Body of pancreas (tissue), 4 donors: ENCODE measurements at regions not wholly inside any gene's neighbourhood (a gene's known extent, or its start where the extent isn't known, plus 50 kb on each side); places are given as distances from the start of the nearest gene placed in this dataset.
"Not testable (repeated sequence)": the region's sequence is repeated elsewhere in the genome, so short reads cannot be mapped to it uniquely, and the experiment has no call there.

Experiments
- ATAC-seq: fragments of 150-250 bp; one replicate; pipeline ENCODE4 v1.9.1; 2016
- DNase-seq, 4 donors: peaks; one replicate each; pipeline ENCODE4 v3.0.0-alpha.2; 2019
- H3K27ac ChIP-seq, 4 donors: fragments of 200-600 bp; sonication (generic); 1 replicate in 3 of 4; 2 replicates in 1 of 4; pipeline versions ENCODE4 v1.5.1 to v1.6.1; 2016 to 2019; ENCODE audit warnings: mild to moderate bottlenecking in 1 of 4, mixed read lengths in 1 of 4, moderate library complexity in 1 of 4
- H3K27me3 ChIP-seq, 2 donors: fragments of 200-600 bp; sonication (generic); one replicate each; pipeline ENCODE4 v1.6.0; 2016; ENCODE audit warnings: mild to moderate bottlenecking in 1 of 2
- H3K36me3 ChIP-seq, 2 donors: fragments of 200-600 bp; sonication (generic); replicated peaks in 1 of 2; 2 replicates each; pipeline ENCODE4 v1.5.1; 2016; ENCODE audit warnings: low read depth in 2 of 2; ENCODE audit not compliant: insufficient read depth in 1 of 2
- H3K4me1 ChIP-seq: fragments of 200-600 bp; sonication (generic); one replicate; pipeline ENCODE4 v1.6.0; 2016
- H3K4me3 ChIP-seq, 2 donors: fragments of 200-600 bp; sonication (generic); 1 replicate in 1 of 2; 2 replicates in 1 of 2; pipeline ENCODE4 v1.5.1; 2016 to 2019
- H3K9me3 ChIP-seq, 3 donors: fragments of 200-600 bp; sonication (generic); 1 replicate in 2 of 3; 2 replicates in 1 of 3; pipeline ENCODE4 v1.5.1; 2016
- CTCF ChIP-seq, 7 experiments: fragments of 450-650 bp in 4 of 7; fragments of 200-600 bp in 3 of 7; sonication (generic) in 3 of 7; IDR thresholded peaks; one replicate each; pipeline ENCODE4 v1.5.1; 2016 to 2019; ENCODE audit warnings: antibody characterized with exemption in 7 of 7
- POLR2A ChIP-seq, 3 donors: fragments of 450-650 bp; IDR thresholded peaks; one replicate each; pipeline ENCODE4 v1.6.1; 2016; ENCODE audit warnings: antibody characterized with exemption in 3 of 3, mild to moderate bottlenecking in 2 of 3
- WGBS, 2 donors: methylation state at CpG; one replicate each; pipeline ENCODE4 v1.1.5; 2017; 5-methylcytosine and 5-hydroxymethylcytosine counted together
- intact Hi-C: fragments of 100-400 bp; cut with DNase I; formaldehyde crosslinking; loops from one replicate; pipeline ENCODE4 v1.15.1; 2023

DNA sequence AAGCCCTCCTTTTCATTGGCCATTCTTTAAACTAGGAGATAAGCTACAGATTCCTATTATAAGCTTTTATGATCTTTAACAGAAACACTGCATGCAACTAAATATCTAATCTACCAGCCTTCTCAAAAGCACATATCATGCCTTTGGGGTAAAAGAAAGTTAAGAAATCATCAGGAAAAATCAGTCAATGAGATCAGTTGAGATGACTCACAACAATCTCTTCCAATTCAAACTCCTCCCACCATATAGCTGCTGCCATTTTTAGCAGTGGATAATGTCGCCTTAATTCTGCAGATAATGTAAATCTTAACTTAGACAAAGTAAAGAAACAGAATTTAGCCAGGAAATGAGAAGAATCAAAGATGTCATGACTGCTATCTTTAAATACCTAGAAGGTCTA is 135.2 kb upstream of the BCL6 start:
- Histone ChIP-seq H3K36me3 (no peaks in the 10 kb centered on the region), H3K4me3 (no peak overlapping the region), H3K4me1 (no peaks in the 10 kb centered on the region), H3K27me3 (no peaks in the 10 kb centered on the region), H3K9me3 (no peaks in the 10 kb centered on the region), H3K27ac (no peak overlapping the region)
- ATAC-seq (no peak), DNase-seq (no peak)
- TF ChIP-seq POLR2A (IDR thresholded peaks at IDR 0.05) (no peak), CTCF (IDR thresholded peaks at IDR 0.05) (no peak)
- intact Hi-C loops, result no loop called here
- 80 to 93% methylated on average over 1 of the region's 1 CpG for WGBS, 2 donors

DNA sequence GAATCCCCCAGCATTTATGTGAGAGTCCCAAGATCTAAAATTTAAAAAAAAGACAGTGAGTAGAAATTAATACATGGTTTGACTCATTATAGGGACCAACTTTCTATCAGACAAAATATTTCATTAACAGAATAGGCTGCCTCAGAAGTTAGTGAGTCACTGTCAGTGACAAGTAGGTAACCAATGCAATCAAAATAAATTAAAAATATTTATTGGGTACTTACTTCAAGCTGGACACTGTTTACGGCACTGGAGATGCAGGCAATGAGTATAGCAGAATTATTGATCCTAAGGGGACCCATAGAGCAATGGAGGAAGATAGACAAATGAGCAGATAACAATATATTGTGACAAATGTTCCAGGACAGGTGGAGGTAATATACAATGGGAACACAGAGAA is 135.6 kb upstream of the BCL6 start:
- 100% methylated on average over 1 of the region's 1 CpG for WGBS, 2 donors
- intact Hi-C loops, result no loop called here
- Histone ChIP-seq H3K36me3 (no peaks in the 10 kb centered on the region), H3K4me3 (no peak overlapping the region), H3K27me3 (no peaks in the 10 kb centered on the region), H3K4me1 (no peaks in the 10 kb centered on the region), H3K9me3 (no peaks in the 10 kb centered on the region), H3K27ac (no peak overlapping the region)
- no peak for DNase-seq
- no peak for ATAC-seq
- no peak for TF ChIP-seq POLR2A (IDR thresholded peaks at IDR 0.05)
- TF ChIP-seq CTCF (IDR thresholded peaks at IDR 0.05), result no peak

- Histone ChIP-seq H3K36me3 (no peaks in the 10 kb centered on the region), H3K27ac (no peak overlapping the region), H3K9me3 (no peaks in the 10 kb centered on the region), H3K4me3 (no peak overlapping the region), H3K4me1 (no peaks in the 10 kb centered on the region), H3K27me3 (no peaks in the 10 kb centered on the region)
- DNase-seq, result no peak
- TF ChIP-seq CTCF (IDR thresholded peaks at IDR 0.05) (no peak), POLR2A (IDR thresholded peaks at IDR 0.05) (no peak)
- no peak for ATAC-seq
- intact Hi-C loops, result no loop called here
- WGBS, 2 donors, result 67 to 85% methylated on average over 1 of the region's 1 CpG
Measured at GRCh38 chr3:187888701-187889100, 143.4 kb upstream of the BCL6 start.

- Histone ChIP-seq H3K4me1 (no peaks in the 10 kb centered on the region), H3K9me3 (no peaks in the 10 kb centered on the region), H3K4me3 (no peak overlapping the region), H3K27ac (no peak overlapping the region), H3K36me3 (no peaks in the 10 kb centered on the region), H3K27me3 (no peaks in the 10 kb centered on the region)
- DNase-seq (no peak), ATAC-seq (no peak)
- WGBS, 2 donors, result 78 to 83% methylated on average over 4 of the region's 4 CpGs
- intact Hi-C loops, result no loop called here
- no peak for TF ChIP-seq CTCF (IDR thresholded peaks at IDR 0.05)
- no peak for TF ChIP-seq POLR2A (IDR thresholded peaks at IDR 0.05)
Measured at GRCh38 chr3:187889106-187889505, 143.8 kb upstream of the BCL6 start.

DNA sequence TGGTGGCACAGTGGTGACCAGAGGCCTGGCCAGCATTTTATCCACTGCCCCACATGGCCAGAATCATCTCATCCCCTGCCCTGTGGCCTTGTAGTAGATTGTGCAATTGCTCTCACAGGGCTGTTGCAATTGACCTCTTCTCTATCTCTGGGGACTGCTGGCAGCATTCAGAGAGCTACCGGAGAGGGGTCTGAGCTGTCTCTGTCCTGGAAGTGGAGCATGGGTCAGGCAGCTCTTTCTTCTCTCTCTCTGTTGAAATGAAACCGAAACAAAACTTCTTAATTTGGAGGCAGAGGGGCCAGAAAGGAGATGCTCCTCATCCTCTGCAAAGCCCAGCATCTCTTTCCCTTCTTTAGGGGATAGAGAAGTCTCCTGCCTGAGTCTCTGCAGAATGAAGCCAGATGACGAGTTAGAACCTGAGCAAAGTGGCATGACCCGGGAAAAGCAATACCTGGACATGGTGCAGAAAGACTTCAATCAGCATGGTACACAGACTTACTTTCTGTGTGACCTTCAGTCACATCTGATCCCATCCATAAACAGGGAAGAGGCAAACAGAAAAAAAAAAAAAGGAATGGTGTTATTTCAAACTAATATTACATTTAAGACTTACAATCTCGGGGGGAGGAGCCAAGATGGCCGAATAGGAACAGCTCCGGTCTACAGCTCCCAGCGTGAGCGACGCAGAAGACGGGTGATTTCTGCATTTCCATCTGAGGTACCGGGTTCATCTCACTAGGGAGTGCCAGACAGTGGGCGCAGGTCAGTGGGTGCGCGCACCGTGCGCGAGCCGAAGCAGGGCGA is 144.5 kb upstream of the BCL6 start:
- Histone ChIP-seq H3K27me3 (no peaks in the 10 kb centered on the region), H3K4me1 (no peaks in the 10 kb centered on the region), H3K27ac (no peak overlapping the region), H3K4me3 (no peak overlapping the region), H3K36me3 (no peaks in the 10 kb centered on the region), H3K9me3 (no peaks in the 10 kb centered on the region)
- TF ChIP-seq CTCF (IDR thresholded peaks at IDR 0.05) (no peak), POLR2A (IDR thresholded peaks at IDR 0.05) (no peak)
- intact Hi-C loops, result no loop called here
- WGBS, 2 donors, result 72 to 87% methylated on average over 11 to 19 of the region's 20 CpGs
- peak; percentile 40 for ATAC-seq
- DNase-seq, result peak in 3 of 4 donors; percentile 9 to 46 (median 26)

- intact Hi-C loops, H3K9me3 ChIP-seq, H3K27me3 ChIP-seq, H3K36me3 ChIP-seq, H3K27ac ChIP-seq, H3K4me1 ChIP-seq, ATAC-seq, DNase-seq, H3K4me3 ChIP-seq: not testable (repeated sequence)
- 20 to 67% methylated on average over 1 to 15 of the region's 15 CpGs for WGBS, 2 donors
Measured at GRCh38 chr3:187890405-187890752, 145.1 kb upstream of the BCL6 start.
